ENCODE measurements at regions not wholly inside any gene's neighbourhood (a gene's known extent, or its start where the extent isn't known, plus 50 kb on each side); places are given as distances from the start of the nearest gene placed in this dataset.

DNA sequence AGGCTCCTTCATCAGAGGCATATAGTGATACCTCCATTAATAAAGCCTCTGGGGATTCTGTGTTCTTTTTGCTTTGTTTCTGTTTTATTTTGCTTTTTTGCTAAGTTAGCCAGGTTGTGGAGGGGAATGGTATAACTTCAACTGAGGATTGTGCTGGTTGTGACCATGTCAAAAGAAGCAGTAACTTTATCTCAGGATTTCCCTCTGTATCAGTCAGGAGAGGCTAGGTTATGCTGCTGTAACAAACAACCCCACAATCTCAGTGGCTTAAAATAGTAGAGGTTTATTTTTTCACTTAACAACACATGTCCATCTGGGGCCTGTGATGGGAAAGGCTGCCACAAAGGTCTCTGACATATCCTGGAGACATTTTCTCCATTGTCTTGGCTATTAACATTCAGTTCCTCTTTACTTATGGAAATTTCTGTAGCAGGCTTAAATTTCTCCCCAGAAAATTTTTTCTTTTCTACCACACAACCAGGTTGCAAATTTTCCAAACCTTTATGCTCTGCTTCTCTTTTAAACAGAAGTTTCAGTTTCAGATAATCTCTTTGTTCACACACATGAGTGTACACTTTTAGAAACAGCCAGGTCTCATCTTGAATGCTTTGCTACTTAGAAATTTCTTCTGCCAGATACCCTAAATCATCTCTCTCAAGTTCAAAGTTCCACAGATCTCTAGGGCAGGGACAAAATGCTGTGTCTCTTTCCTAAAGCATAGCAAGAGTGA is 64.7 kb downstream of the UCHL1 start:
- in situ Hi-C loops (cut with MboI; ENCODE audit: low sequenced_read_pairs in 4 of 4): no loop called here
- DNase-seq: no peak
- TF ChIP-seq, protein P1, sequence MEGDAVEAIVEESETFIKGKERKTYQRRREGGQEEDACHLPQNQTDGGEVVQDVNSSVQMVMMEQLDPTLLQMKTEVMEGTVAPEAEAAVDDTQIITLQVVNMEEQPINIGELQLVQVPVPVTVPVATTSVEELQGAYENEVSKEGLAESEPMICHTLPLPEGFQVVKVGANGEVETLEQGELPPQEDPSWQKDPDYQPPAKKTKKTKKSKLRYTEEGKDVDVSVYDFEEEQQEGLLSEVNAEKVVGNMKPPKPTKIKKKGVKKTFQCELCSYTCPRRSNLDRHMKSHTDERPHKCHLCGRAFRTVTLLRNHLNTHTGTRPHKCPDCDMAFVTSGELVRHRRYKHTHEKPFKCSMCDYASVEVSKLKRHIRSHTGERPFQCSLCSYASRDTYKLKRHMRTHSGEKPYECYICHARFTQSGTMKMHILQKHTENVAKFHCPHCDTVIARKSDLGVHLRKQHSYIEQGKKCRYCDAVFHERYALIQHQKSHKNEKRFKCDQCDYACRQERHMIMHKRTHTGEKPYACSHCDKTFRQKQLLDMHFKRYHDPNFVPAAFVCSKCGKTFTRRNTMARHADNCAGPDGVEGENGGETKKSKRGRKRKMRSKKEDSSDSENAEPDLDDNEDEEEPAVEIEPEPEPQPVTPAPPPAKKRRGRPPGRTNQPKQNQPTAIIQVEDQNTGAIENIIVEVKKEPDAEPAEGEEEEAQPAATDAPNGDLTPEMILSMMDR (IDR thresholded peaks at IDR 0.05 in 4 of 5, conservative IDR thresholded peaks at IDR 0.05 in 1 of 5): no peak
- no peak for TF ChIP-seq POLR2A (IDR thresholded peaks at IDR 0.05)
- intact Hi-C loops (cut with DNase I; ENCODE audit: low total_unique reads): no loop called here
- Histone ChIP-seq H3K4me3 (no peak overlapping the region), H3K9me3 (no peaks in the 10 kb centered on the region), H3K27me3 (no peaks in the 10 kb centered on the region), H3K36me3 (no peaks in the 10 kb centered on the region), H3K27ac (no peak overlapping the region), H3K4me1 (no peaks in the 10 kb centered on the region)
- no peak for ATAC-seq

DNA sequence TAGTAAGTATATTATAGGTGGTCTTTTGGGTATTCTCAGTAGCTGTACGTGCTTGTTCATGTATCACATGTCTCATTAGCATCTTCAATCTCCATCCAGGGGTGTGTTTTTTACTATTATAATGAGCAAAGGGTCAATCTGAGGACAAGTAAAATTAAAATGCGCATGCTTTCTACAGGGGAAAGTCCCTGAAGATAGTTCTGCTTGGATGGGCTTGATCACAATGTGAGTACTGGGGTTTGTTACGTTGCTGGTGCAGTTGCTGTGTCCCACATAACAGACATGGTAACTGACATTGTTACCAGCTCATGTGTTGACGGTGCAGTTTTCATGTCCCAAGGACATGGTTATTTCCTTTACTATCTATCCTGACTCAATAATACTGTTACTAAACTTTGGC is 65.9 kb downstream of the UCHL1 start:
- DNase-seq (no peak), ATAC-seq (no peak)
- TF ChIP-seq, protein P1 (IDR thresholded peaks at IDR 0.05 in 4 of 5, conservative IDR thresholded peaks at IDR 0.05 in 1 of 5): no peak
- TF ChIP-seq POLR2A (IDR thresholded peaks at IDR 0.05): no peak
- Histone ChIP-seq H3K4me3 (no peak overlapping the region), H3K27ac (no peak overlapping the region), H3K36me3 (no peaks in the 10 kb centered on the region), H3K4me1 (no peaks in the 10 kb centered on the region), H3K27me3 (no peaks in the 10 kb centered on the region), H3K9me3 (no peaks in the 10 kb centered on the region)
- in situ Hi-C loops (cut with MboI; ENCODE audit: low sequenced_read_pairs in 4 of 4): no loop called here
- intact Hi-C loops (cut with DNase I; ENCODE audit: low total_unique reads): no loop called here

DNA sequence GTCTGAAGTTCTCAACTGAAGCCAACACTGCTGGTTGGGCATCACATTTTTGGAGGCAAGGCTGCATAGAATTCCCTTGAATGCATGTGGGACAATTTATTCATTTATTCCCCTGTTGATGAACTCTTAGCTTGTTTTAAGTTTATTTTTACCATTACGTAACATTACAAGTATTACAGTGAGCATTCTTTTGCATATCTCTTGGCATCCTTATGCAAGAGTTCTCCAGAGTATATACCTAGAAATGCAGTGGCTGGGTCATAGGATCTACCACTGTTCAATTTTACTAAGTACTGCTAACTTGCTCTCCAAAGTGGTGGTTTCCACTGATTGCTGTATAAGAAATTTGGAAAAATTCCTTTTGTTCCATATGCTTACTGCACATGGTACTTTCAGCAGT is 66.5 kb downstream of the UCHL1 start:
- Histone ChIP-seq H3K27me3 (no peaks in the 10 kb centered on the region), H3K4me1 (no peaks in the 10 kb centered on the region), H3K36me3 (no peaks in the 10 kb centered on the region), H3K27ac (no peak overlapping the region), H3K9me3 (no peaks in the 10 kb centered on the region), H3K4me3 (no peak overlapping the region)
- DNase-seq: no peak
- no peak for TF ChIP-seq POLR2A (IDR thresholded peaks at IDR 0.05)
- TF ChIP-seq, protein P1 (IDR thresholded peaks at IDR 0.05 in 4 of 5, conservative IDR thresholded peaks at IDR 0.05 in 1 of 5): no peak
- in situ Hi-C loops (cut with MboI; ENCODE audit: low sequenced_read_pairs in 4 of 4): no loop called here
- intact Hi-C loops (cut with DNase I; ENCODE audit: low total_unique reads): no loop called here
- no peak for ATAC-seq

DNA sequence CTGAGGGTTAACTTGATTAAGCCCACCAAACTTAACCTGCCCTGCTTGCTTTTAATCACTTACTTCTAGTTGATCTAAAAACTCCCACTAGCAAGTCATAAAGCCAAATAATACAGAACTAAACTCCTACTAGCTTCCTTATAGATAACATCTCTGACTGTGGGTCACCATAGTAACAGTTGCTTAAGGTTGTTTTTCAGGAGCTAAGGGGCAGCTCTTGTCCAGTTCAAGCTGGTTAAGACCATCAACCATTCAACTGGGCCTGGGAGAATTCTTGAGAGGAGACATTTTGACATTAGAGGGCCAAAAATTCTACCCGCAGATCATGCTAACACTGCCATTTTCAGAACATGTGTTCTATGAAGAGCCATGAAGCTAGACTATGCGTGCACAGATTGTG is 67.0 kb downstream of the UCHL1 start:
- TF ChIP-seq, protein P1 (IDR thresholded peaks at IDR 0.05 in 4 of 5, conservative IDR thresholded peaks at IDR 0.05 in 1 of 5): no peak
- Histone ChIP-seq H3K4me3 (no peak overlapping the region), H3K27me3 (no peaks in the 10 kb centered on the region), H3K4me1 (no peaks in the 10 kb centered on the region), H3K9me3 (no peaks in the 10 kb centered on the region), H3K27ac (no peak overlapping the region), H3K36me3 (no peaks in the 10 kb centered on the region)
- in situ Hi-C loops (cut with MboI; ENCODE audit: low sequenced_read_pairs in 4 of 4): no loop called here
- DNase-seq (no peak), ATAC-seq (no peak)
- intact Hi-C loops (cut with DNase I; ENCODE audit: low total_unique reads): no loop called here

DNA sequence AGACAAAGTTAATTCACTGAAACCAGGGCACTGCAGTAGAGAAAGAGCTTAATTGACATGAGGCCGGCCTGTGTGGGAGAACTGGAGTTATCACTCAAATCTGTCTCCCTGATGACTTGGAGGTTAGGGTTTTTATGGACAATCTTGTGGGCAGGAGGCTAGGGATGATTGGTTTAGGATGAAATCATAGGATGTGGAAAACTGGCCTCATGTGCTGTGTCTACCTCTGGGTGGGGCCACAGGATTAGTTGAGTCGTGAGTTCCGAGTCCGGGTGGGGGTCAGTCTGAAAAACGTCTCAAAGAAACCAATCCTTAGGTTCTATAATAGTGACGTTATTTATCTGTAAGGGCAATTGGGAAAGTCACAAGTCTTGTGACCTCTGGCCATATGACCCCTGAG is 68.1 kb downstream of the UCHL1 start:
- no peak overlapping the region for H3K27ac ChIP-seq
- H3K36me3 ChIP-seq: no peaks in the 10 kb centered on the region
- intact Hi-C loops (cut with DNase I; ENCODE audit: low total_unique reads): no loop called here
- no peak for TF ChIP-seq POLR2A (IDR thresholded peaks at IDR 0.05)
- TF ChIP-seq, protein P1 (IDR thresholded peaks at IDR 0.05 in 4 of 5, conservative IDR thresholded peaks at IDR 0.05 in 1 of 5): no peak
- no peaks in the 10 kb centered on the region for H3K27me3 ChIP-seq
- H3K9me3 ChIP-seq: no peaks in the 10 kb centered on the region
- DNase-seq (no peak), ATAC-seq (no peak)
- in situ Hi-C loops (cut with MboI; ENCODE audit: low sequenced_read_pairs in 4 of 4): no loop called here
- H3K4me3 ChIP-seq: no peak overlapping the region
- no peaks in the 10 kb centered on the region for H3K4me1 ChIP-seq

Measured in gastrocnemius medialis (tissue), 4 donors.